Glomerular endothelial cell (primary cell): ENCODE measurements at regions not wholly inside any gene's neighbourhood (a gene's known extent, or its start where the extent isn't known, plus 50 kb on each side); places are given as distances from the start of the nearest gene placed in this dataset.

Source experiments
- DNase-seq: peaks from one replicate; pipeline ENCODE4 v3.0.0-alpha.2; 2011; ENCODE audit warnings: low read depth, low spot score; ENCODE audit errors: extremely low read depth

DNA sequence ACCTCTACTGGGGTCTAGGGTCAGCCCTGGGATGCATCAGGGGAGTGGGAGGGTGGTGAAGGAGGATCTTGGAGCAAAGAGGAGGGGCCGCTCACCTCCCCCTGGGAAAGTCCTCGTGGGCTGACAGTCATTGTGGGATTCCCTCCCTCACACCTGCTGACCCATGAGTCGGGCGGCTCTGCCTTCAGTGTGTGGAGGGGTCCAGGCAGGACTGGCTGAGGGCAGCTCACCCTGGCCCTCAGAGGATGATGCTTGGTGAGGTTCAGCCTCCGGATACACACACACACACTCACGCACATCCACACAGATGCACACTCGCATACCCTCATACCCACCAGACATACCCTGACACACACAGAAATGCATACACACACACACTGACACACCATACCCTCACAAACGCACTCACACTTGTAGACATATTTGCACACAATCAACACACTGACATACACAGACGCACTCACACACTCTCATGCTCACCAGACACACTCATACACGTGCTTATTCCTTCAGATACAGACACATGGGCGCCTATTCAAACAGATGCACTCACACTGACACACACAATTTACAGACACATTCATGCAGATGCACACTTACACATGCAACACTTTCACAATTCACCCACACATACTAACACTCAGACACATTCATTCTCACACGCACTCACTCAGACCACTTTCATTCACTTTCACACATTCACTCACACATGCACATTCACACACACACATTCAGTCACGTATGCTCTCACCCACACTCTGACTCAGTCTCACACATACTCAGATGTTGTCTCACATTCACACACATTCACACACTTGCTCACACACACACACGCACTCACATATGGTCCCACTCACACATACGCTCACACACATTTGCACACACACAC, 105.1 kb upstream of the RPL38 start:
- DNase-seq, result no peak

- DNase-seq, result no peak
Measured at GRCh38 chr17:74099442-74100340, 103.8 kb upstream of the RPL38 start.

DNA sequence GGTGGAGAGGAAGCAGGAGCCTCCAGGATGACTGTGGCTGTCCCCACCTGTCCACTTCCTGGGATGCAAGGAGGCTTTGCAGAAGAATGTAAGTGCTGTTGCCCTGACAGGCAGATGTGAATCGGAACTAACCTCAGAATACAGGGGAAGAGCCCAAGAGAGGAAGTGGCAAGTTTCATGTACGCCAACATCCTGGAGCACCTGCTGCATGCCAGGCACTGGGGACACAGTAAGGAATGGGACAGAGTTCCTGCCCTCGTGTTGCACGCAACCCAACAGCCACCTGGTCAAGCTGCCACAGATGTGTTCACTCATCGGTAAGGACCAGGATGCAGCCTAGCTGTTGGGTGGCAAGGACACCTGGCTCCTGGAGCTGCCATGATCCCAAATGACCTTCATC, 98.6 kb upstream of the RPL38 start:
- no peak for DNase-seq

- no peak for DNase-seq
Measured at GRCh38 chr17:74107107-74107506, 96.4 kb upstream of the RPL38 start.

- DNase-seq, result no peak
Measured at GRCh38 chr17:74108126-74108705, 95.3 kb upstream of the RPL38 start.

DNA sequence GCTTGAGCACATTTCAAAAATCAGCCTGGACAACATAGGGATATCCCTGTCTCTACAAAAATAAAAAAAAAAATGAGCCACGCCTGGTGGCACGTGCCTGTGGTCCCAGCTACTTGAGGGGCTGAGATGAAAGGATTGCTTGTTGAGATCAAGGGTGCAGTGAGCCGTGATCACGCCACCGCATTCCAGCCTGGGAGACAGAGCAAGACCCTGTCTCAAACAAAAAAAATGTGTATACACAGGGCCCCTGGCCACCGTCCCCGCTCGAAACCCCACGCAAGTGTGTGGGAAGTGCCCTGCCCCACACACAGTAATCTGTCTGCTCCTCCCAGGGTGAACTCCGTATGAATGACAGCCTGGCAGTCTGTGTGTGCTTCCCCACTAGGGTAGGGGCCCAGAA, 93.0 kb upstream of the RPL38 start:
- DNase-seq, result no peak

DNA sequence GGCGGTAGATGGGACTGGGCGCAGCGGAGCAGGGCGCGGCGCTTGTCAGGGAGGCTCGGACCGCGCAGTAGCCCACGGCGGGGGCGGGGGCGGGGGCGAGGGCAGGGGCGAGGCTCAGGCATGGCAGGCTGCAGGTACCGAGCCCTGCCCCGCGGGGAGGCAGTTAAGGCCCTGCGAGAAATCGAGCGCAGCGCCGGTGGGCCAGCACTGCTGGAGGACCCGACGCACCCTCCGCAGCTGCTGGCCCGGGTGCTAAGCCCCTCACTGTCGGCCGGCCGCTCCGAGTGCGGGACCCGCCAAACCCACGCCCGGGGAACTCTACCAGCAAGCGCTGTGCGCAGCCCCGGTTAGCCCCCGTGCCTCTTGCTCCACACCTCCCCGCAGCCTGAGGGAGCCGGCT, 90.2 kb upstream of the RPL38 start:
- DNase-seq, result no peak

DNA sequence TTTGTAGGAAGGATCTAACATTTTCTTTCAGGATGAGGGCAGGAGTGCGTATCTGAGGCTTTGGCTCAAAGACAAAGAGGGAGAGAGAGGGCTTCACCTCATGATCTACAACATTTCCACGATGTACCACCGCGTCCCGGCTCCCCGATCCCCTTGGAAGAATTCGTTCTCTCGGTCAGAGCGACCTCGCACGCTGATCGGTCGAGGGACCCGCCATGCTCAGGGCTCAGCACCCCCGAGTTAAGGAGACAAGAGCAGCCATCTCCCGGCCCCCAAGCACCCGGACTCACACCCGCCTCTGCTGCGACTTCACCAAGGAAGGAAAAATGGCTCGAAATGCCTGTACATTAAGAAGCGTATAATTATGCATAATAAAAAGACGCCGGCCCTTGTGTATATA, 89.5 kb upstream of the RPL38 start:
- DNase-seq, result no peak

DNA sequence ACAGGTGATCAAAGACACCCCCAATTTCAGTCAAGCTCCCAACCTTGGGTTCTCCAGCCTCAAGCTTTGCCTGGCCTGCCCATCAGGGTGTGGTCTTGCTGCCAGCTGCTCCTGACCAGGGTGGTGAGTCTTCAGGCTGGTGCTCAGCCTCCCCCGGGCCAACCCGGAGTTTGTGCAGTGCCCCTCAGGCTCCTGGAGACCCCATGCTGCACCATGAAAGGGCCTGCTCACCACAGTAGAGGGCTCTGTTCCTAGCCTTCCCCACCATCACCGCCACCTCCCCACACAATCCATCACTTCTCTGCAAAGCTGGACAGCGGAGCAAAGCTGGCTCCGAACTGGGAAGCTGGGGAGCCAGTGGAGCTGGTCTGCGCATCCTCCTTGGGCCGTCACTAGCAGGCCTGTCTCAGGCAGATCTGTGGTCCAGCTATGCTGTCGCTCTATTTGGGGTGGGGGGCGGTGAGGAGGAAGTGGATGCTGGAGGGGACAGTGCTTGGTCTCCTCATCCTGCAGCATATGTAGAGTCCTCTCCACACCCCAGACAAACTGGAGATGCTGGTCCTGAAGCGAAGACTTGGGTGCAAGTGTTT, 88.5 kb upstream of the RPL38 start:
- DNase-seq, result no peak

- DNase-seq, result no peak
Measured at GRCh38 chr17:74115586-74115985, 87.9 kb upstream of the RPL38 start.

DNA sequence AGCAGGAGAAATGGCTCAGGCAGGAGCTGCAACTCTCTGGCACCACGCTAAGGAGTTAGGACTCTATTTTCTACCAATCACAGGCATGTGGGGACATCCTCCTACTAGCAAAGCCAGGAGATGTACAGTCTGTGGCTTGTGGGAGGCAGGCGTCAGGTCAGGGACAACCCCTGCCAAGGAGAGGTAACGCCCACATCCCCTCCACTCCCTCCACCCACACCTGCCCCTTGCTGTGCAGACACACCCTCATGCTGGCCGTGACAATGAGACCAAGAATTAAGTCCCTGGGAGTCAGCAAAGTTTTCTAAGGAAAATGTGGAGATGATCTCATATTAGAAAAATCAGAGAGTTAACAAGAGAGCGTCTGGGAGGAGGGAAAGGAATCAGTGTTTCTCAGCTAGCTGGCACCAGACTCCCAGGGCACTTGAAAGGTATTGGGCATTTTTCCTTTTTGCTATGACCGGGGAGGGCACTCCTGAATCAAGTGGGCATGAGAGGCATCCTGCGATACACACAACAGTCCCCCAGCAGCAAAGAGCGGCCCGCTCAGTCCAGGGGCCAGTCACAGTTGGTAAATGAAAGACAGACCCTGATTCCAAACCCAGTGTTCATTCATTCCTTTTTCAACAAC, 87.3 kb upstream of the RPL38 start:
- no peak for DNase-seq

GRCh38 chr17:74117087-74117698, 86.3 kb upstream of the RPL38 start:
- DNase-seq, result no peak

DNA sequence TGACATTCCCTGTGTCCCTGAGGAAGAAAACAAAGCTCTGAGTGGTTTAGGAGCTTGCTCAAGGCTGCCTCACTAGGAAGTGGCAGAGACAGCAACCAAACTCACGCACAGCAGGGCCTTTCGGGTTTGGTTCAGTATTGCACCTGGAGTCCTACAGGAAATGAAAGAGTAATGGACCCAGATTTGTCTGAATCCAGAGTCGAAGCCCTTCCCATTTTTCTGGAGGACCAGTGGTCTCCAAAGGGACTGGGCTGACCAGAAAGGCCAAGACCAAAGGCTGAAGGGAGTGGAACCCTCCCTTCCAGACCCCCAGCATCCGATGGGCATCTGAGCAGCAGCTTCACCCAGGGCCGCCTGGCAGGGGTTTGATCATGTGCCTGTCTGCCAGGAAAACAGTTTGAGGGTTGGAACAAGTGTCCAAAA, 85.5 kb upstream of the RPL38 start:
- no peak for DNase-seq

- DNase-seq, result no peak
Measured at GRCh38 chr17:74118504-74118903, 85.0 kb upstream of the RPL38 start.

GRCh38 chr17:74119049-74119580, 84.4 kb upstream of the RPL38 start:
- no peak for DNase-seq

GRCh38 chr17:74119965-74120364, 83.5 kb upstream of the RPL38 start:
- DNase-seq, result no peak

- no peak for DNase-seq
Measured at GRCh38 chr17:74123350-74123749, 80.1 kb upstream of the RPL38 start.

- DNase-seq, result no peak
Measured at GRCh38 chr17:74123866-74124444, 79.5 kb upstream of the RPL38 start.

- DNase-seq, result no peak
Measured at GRCh38 chr17:74125156-74125555, 78.3 kb upstream of the RPL38 start.
